ENCODE measurements at regions not wholly inside any gene's neighbourhood (a gene's known extent, or its start where the extent isn't known, plus 50 kb on each side); places are given as distances from the start of the nearest gene placed in this dataset.

DNA sequence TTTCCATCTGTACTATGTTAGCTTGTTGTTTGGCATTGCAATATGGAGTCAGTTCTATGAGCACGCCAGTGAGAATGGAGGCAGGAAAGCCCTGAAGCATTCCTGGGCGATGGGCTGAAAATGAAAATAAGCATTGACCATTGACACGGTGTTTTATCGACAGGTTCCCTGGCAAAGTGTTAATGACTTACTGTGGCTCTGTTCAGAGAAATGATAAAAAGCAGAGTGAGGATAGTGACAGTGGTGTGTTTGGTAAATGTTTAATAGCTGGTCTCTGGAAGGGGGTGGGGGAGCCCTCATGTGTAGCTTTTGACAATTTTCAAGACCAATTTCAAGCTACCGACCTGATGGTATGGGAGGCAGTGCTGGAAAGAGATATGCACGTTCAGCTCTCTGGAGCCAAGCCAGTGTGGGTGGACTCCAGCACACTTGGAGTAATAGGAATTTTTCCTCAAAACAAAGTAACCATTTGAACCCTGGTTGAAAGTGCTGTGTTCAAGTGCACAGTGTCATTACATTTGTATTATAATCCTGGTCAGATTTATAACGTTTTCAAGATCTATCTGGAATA lies 341.7 kb upstream of the ROBO2 start:
- intact Hi-C loops (cut with DNase I) = no loop called here
- Histone ChIP-seq H3K27me3 (ENCODE audit: control insufficient read depth, insufficient read depth, low read length) (no peaks in the 10 kb centered on the region), H3K27ac (ENCODE audit: low read depth in 2 of 2, low read length in 2 of 2) (no peak overlapping the region), H3K4me1 (ENCODE audit: control insufficient read depth in 2 of 3, insufficient read depth in 2 of 3, low read depth in 1 of 3, low read length in 3 of 3) (no peaks in the 10 kb centered on the region), H3K9ac (ENCODE audit: low read length in 3 of 3) (no peak overlapping the region), H3K4me3 (ENCODE audit: low read length in 3 of 3) (no peak overlapping the region), H3K36me3 (ENCODE audit: control insufficient read depth in 2 of 3, insufficient read depth in 3 of 3, low read length in 3 of 3) (no peaks in the 10 kb centered on the region), H3K9me3 (ENCODE audit: control insufficient read depth in 2 of 3, insufficient read depth in 1 of 3, low read length in 3 of 3) (no peaks in the 10 kb centered on the region)
- FAIRE-seq = no peak
- DNase-seq = peak in 3 of 5 donors; percentile 12 to 39 (median 29)
- TF ChIP-seq, protein P1, sequence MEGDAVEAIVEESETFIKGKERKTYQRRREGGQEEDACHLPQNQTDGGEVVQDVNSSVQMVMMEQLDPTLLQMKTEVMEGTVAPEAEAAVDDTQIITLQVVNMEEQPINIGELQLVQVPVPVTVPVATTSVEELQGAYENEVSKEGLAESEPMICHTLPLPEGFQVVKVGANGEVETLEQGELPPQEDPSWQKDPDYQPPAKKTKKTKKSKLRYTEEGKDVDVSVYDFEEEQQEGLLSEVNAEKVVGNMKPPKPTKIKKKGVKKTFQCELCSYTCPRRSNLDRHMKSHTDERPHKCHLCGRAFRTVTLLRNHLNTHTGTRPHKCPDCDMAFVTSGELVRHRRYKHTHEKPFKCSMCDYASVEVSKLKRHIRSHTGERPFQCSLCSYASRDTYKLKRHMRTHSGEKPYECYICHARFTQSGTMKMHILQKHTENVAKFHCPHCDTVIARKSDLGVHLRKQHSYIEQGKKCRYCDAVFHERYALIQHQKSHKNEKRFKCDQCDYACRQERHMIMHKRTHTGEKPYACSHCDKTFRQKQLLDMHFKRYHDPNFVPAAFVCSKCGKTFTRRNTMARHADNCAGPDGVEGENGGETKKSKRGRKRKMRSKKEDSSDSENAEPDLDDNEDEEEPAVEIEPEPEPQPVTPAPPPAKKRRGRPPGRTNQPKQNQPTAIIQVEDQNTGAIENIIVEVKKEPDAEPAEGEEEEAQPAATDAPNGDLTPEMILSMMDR (IDR thresholded peaks at IDR 0.05; ENCODE audit: borderline replicate concordance, extremely low read depth, insufficient read depth) = no peak

DNA sequence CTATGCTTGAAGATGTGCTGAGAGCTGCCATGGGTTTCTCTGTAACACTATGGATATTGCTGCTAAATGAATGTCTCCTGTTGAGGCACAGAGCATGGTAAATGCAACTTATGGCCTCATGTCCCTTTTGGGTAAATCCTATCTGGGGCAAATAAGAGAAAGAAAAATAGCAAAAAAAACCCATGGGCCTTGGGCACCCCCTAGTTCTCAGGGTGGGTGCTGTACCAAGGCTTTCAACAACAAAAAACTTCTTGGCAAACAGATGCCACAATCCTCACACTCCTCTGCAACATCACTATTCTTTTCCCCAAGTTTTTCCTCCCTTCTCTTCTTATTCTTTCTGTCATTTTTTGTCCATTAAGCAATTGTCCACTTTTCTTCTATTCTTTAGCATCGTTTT lies 340.1 kb upstream of the ROBO2 start:
- no peaks in the 10 kb centered on the region for H3K4me1 ChIP-seq (ENCODE audit: control insufficient read depth in 2 of 3, insufficient read depth in 2 of 3, low read depth in 1 of 3, low read length in 3 of 3)

DNA sequence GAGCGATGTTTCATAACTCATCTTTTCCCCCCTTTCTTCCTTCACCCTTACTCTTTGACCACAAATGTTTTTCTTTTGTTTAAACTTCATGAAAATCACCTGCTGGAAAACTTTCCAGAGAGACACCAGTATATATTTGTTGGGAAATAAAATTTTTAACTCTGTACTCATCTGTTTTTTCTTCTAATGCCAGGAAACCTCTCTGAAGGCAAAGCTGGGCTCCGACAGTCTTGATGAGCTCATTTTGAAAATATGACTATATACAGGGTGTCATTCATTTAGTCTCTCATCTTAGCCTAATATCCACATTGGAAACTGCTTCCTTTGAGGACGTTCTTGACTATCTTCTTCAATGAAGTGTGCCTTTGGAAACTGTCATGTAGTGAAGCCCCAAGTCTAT lies 339.6 kb upstream of the ROBO2 start:
- no peak overlapping the region for H3K9ac ChIP-seq (ENCODE audit: low read length in 3 of 3)
- H3K4me3 ChIP-seq (ENCODE audit: low read length in 3 of 3) = no peak overlapping the region
- intact Hi-C loops (cut with DNase I) = no loop called here
- H3K4me1 ChIP-seq (ENCODE audit: control insufficient read depth in 2 of 3, insufficient read depth in 2 of 3, low read depth in 1 of 3, low read length in 3 of 3) = no peaks in the 10 kb centered on the region
- DNase-seq (no peak), FAIRE-seq (no peak)
- H3K27me3 ChIP-seq (ENCODE audit: control insufficient read depth, insufficient read depth, low read length) = no peaks in the 10 kb centered on the region
- no peak overlapping the region for H3K27ac ChIP-seq (ENCODE audit: low read depth in 2 of 2, low read length in 2 of 2)
- no peaks in the 10 kb centered on the region for H3K9me3 ChIP-seq (ENCODE audit: control insufficient read depth in 2 of 3, insufficient read depth in 1 of 3, low read length in 3 of 3)
- TF ChIP-seq, protein P1 (IDR thresholded peaks at IDR 0.05; ENCODE audit: borderline replicate concordance, extremely low read depth, insufficient read depth) = no peak
- H3K36me3 ChIP-seq (ENCODE audit: control insufficient read depth in 2 of 3, insufficient read depth in 3 of 3, low read length in 3 of 3) = no peaks in the 10 kb centered on the region

More for the DNA sequence above, 340.1 kb upstream of the ROBO2 start:
- no peak for DNase-seq
- no peaks in the 10 kb centered on the region for H3K36me3 ChIP-seq (ENCODE audit: control insufficient read depth in 2 of 3, insufficient read depth in 3 of 3, low read length in 3 of 3)
- intact Hi-C loops (cut with DNase I) = no loop called here
- no peak for FAIRE-seq
- no peaks in the 10 kb centered on the region for H3K27me3 ChIP-seq (ENCODE audit: control insufficient read depth, insufficient read depth, low read length)
- H3K27ac ChIP-seq (ENCODE audit: low read depth in 2 of 2, low read length in 2 of 2) = no peak overlapping the region
- no peak overlapping the region for H3K4me3 ChIP-seq (ENCODE audit: low read length in 3 of 3)
- TF ChIP-seq, protein P1 (IDR thresholded peaks at IDR 0.05; ENCODE audit: borderline replicate concordance, extremely low read depth, insufficient read depth) = no peak
- no peaks in the 10 kb centered on the region for H3K9me3 ChIP-seq (ENCODE audit: control insufficient read depth in 2 of 3, insufficient read depth in 1 of 3, low read length in 3 of 3)
- no peak overlapping the region for H3K9ac ChIP-seq (ENCODE audit: low read length in 3 of 3)

DNA sequence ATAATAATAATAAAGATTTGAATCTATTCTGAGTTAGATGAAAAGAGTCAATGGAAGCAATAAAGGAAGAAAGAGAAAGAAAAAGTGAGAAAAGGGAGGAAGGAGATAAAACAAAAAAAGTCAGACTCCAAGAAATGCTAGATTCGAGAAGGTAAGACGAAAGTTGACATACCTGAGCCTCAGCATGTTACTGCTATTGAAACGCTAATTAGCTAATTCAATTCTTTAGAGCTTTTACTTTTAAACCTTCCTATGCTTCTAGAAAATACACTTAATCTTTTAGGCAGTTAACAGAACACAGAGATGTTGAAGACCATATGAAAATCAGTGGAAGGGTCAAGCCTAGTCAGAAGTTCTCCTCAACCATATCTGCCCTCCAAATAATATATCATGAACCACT lies 337.2 kb upstream of the ROBO2 start:
- H3K27ac ChIP-seq (ENCODE audit: low read depth in 2 of 2, low read length in 2 of 2) = no peak overlapping the region
- H3K9me3 ChIP-seq (ENCODE audit: control insufficient read depth in 2 of 3, insufficient read depth in 1 of 3, low read length in 3 of 3) = no peaks in the 10 kb centered on the region
- DNase-seq (no peak), FAIRE-seq (no peak)
- H3K4me1 ChIP-seq (ENCODE audit: control insufficient read depth in 2 of 3, insufficient read depth in 2 of 3, low read depth in 1 of 3, low read length in 3 of 3) = no peaks in the 10 kb centered on the region
- no peaks in the 10 kb centered on the region for H3K36me3 ChIP-seq (ENCODE audit: control insufficient read depth in 2 of 3, insufficient read depth in 3 of 3, low read length in 3 of 3)
- TF ChIP-seq, protein P1 (IDR thresholded peaks at IDR 0.05; ENCODE audit: borderline replicate concordance, extremely low read depth, insufficient read depth) = no peak
- intact Hi-C loops (cut with DNase I) = no loop called here
- no peaks in the 10 kb centered on the region for H3K27me3 ChIP-seq (ENCODE audit: control insufficient read depth, insufficient read depth, low read length)
- no peak overlapping the region for H3K4me3 ChIP-seq (ENCODE audit: low read length in 3 of 3)
- no peak overlapping the region for H3K9ac ChIP-seq (ENCODE audit: low read length in 3 of 3)
